ENCODE measurements at regions not wholly inside any gene's neighbourhood (a gene's known extent, or its start where the extent isn't known, plus 50 kb on each side); places are given as distances from the start of the nearest gene placed in this dataset.
"Not testable (repeated sequence)": the region's sequence is repeated elsewhere in the genome, so short reads cannot be mapped to it uniquely, and the experiment has no call there.

DNA sequence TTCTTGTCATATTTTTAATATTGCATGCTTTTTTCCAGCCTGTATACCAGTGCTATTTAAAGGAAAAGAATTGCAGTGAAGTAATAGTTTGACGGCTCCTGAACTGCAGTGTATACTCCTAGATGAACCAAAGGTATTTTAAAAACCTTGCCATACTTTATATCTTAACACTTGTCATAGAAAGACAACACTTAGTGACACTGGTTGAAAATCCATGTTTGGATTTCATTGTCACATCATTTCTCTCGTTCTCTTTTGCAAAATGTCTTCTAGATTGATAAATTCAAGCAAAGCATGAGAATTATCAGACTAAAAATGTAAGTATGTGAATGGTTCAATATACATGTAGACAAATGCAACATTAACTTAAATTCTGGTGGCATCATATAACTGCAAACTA is 1293.9 kb downstream of the PCDH9 start:
- no peak for DNase-seq

DNA sequence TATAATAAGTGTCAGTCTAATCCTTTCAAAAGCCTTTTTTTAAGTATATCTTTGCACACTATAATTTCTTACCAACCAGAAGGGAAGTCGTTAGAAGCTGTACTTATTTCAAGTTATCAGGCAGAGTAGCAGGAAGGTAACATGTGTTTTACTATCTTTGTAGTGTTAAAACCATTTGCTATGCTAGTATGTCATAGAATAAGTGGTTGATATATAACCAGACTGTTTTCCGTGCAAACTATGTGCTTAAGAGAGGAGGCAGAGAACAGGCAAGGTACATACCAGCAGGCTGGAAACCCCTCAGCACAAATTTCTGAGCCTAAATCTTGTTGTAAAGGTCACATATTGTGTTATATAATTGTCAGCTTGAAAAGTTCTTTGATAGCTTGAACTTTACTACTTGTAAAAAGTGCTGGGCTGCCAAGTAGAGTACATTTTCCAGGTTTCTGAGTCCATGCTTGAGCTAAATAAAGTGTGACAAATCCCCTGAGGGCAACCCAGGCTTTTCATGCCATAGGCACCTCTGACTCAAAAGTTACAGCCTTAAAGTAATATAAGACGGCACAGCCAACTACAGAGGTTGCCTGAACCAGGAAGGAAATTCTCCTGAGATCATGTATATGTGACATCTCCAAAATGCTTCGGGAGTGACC is 1297.4 kb downstream of the PCDH9 start:
- no peak for DNase-seq

DNA sequence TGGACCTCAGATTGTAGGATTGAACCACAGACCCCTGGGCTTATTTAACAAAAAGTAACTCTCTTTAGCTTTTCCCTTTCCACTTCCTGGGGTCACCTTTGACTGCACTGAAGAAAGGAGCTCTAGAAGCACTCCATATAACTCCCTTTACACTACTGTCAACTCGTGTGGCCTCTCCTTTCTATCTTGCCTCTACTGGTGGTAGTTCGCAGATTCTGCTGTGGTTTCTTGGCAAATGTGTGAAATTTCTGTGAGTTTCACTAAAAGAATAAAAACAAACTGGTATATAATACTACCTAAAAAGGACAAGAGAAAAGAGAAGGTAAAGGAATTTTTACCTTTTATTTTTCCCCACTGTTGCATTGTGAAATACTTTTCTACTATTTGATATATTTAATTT is 1298.1 kb downstream of the PCDH9 start:
- no peak for DNase-seq

DNA sequence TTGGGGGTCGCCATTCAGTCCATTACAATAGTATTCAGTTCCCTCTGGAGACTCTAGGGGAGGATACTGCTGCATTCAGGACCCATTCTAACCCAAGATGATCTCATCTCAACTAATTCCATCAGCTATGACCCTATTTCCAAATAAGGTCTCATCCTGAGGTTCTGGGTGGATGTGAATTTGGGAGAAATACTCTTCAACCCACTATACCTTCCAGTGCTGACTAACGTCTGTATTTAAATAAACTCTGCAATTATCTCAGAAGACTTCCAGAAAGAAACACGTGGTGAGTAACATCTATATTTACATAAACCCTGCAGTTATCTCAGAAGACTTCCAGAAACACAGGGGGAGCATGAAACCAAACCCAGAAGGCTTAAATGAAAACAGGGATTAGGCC is 1300.7 kb downstream of the PCDH9 start:
- no peak for DNase-seq

DNA sequence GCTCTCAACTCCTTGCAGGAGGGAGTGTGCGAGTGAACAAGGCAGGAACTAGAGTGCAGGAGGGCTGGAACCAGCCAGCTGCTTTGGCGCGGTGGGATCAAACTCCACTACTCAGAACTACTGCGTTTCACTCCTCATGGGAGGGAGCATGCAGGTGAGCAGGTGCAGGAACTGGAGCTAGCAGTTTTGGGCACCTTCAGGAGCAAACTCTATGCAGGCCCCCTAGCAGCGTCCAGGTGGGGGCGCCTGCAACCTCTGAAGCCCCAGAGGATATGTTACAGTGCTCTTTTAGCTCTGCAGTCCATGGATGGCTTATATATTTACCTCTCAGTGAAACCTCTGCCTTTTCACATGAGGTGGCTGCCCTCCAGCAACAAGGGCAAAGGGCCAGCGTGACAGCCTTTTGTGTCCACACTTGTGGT is 1303.4 kb downstream of the PCDH9 start:
- no peak for DNase-seq

DNA sequence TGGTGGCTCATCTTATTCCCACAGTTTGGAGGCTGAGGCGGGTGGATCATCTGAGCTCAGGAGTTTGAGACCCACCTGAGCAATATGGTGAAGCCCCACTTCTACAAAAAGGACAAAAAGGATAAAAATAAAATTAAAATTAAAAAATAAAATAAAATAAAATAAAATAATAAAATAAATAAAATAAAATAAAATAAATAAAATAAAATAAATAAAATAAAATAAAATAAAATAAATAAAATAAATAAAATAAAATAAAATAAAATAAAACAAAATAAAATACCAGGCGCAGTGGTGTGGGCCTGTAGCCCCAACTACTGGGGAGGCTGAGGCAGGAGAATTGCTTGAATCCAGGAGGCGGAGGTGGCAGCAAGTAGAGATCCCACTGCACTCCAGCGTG is 1307.3 kb downstream of the PCDH9 start:
- not testable (repeated sequence) for DNase-seq

DNA sequence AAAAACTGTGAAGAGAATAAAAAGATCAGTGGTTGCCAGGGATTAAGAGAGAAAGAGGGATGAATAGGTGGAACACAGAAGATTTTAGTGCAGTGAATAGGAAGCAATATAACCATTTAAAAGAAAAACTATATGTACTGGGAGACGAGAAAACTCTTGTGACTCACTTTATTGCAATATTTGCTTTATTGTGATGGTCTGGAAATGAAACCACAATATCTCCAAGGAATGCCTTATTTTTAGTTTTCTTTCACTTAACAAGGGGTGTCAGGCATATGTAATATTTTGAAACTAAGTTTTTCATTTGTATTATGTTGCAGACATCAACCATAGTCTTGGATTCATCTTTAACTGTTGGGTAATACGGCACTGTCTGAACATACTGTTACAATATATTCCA is 1308.2 kb downstream of the PCDH9 start:
- DNase-seq: no peak

DNA sequence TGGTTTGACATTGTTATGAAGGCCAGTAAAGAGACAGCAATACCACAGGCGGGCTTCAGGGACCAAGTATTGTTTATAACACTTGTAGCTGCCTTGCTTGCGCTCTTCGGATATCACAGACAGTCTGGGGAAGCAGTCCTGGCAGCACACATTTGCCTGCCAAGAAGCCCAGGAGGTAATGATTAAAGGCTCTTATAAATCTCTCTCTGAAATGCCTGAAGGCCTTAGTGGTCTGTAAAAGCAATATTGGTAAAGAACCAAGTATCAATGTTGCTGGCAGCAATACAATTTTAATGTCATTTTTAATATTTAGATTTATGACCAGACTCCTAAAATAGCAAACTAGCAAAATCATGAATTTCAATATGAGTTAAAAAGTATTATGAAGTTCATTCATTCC is 1312.4 kb downstream of the PCDH9 start:
- DNase-seq: no peak

DNA sequence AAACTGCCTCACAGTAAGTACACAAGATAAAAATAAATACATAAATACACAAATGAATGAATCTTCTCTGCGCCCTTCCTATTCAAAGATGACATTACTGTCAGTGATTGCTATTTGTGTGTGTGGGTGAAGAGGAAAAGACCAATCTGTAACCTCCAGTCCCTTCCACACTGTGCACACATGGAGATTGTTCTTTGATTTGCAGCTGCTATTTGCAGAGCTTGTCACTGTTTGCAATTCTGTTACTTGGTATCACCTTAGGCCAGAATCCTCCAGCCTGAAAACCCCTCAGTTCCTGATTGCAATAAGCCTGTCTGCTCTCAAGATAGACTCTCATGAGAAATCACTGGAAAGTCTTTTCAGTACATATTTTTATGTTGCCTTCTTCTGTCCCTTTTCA is 1314.9 kb downstream of the PCDH9 start:
- DNase-seq: no peak

DNA sequence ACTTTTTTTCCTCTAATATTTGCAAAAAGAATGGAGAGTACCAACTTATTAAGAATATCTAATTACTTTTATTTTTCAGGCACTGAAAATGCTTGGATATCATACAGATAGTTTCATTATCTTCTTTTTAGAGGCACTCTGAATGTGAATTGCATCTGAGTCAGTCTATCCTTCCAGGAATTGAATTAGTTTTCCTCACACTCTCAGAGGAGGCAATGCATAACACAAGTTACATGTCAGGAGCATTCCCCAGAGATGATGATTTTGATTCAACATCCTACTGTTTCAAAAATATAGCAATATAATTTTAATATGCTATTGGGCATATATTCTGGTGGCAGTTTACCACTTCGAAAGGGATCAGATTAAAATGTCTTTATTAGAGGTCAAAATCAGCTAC is 1315.4 kb downstream of the PCDH9 start:
- no peak for DNase-seq

DNA sequence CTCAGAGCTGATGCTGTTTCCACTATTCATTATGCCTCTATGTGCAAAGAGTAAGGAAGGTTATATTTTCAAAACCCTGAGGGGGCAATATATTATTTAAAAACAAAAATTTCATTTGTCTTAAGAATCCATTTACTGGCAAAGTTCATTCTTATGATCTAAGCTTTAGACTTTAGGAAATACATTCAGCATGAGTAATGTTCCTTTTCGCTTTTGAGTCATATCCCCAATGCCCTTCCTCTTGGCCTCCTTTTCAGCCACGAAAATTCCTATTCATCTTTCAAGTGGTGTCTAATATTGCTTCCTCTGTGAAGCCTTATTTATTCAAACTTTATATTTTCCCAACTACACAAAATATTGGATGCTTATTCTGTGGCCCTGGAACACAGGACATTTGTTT is 1317.0 kb downstream of the PCDH9 start:
- no peak for DNase-seq

DNA sequence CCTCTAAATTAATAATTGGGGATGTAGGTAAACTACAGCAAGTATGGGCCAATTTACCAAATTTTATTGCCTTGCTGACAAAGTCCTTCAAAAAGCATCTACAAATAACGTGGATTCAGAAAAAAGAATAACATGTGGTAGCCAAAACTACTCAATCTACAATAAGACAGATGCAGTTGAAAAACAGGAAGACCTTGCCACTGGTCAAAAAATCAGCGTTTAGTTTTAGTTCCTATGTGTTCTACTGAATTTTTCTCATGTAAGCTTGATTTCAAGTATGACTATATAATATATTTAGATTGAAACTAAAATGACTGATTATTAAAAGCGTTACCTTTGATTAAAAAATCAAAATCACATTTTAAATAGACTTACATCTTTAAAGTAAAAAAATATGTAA is 1317.6 kb downstream of the PCDH9 start:
- no peak for DNase-seq

DNA sequence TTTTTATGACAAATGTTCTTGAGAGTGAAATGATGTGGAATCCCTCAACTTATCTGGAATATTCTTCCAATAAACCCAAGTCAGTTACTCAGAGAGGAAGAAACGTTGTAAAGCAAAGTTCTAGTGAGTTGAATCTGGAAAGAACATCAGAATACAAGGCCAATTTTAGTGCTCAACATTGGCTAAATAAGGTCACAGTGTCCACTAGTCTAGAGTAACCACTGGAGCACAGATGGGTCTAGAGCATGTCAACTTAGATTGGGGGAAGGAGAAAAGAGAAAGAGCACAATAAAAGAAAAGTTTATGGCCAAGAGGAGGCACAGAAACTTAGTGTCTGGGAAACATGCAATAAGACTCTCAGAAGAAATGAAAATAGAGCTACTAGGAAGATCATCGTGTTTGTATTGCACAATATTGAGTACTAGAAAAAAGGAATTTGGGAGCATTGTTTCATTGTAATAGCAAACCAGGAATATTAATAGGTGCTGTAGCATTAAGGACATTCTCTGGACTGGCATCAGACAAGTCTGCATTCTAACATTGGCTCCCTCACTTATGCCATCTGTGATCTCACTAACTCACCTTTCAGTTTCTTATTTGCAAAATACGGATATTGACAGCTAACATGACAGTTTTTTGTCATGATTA is 1318.5 kb downstream of the PCDH9 start:
- no peak for DNase-seq

DNA sequence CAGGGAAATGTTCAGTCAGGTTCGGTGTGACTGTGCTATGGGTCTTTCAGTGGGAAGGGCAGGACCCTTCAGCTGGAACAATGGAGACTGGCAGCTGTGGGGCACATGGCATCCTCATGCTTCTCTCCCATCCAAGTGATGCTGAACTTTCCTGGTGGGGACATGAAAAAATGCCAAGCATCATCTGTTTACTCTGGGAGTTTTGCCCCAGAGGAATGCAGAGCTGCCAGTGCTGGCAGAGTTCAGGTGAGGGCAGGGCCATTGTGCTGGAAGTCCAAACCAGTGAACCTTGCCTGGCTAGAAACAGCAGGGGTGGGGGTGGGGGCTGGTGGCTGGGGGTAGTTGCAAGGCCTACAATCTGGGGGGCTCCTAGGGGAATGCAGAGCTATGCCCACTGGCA is 1320.6 kb downstream of the PCDH9 start:
- DNase-seq: no peak

DNA sequence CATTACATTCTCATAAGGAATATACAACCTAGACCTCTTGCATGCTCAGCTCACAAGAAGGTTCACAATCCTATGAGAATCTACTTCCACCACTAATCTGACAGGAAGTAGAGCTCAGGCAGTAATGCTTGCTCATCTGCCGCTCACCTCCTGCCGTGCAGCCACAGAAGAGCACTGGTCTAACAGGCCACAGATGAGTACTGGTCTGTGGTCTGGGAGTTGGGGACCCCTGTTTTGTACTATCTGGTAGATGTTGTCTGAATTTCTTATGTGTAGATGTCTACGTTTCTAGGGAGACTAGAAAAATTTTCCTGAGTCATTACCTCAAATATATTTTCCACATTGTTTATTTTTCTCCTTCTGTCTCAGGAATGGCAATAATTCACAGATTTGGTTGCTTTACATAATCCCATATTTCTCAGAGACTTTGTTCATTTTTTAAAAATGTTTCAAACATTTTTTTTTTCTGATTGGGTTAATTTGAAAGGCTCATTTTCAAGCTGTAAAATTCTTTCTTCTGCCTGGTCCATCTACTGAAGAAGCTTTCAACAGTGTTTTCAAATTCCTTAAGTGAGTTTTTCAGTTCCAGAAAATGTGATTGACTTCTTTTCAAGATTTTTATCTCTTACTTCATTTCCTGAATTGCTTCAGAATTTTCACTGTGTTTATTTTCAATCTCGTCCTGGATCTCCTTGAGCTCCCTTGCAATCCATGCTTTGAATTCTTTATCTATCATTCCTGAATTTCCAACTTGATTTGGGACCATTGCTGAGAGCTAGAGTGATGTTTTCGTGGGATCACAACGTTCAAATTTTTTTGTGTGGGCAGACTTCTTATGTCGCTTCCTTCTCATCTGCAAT is 1322.2 kb downstream of the PCDH9 start:
- no peak for DNase-seq

DNA sequence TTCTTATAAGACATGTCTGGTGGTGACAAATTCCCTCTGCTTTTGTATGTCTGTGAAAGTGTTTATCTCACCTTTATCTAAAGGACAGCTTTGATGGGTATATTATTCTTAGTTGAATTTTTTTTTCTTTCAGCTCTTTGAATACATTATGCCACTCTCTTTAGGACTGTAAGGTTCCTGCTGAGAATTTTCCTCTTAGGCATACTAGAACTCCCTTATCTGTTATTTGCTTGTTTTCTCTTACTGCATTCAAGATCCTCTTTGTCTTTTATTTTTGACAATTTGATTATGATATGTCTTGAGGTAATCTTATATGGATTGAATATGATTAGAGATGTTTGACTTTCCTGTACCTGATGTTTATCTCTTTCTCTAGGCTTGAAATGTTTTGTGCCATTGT is 1328.4 kb downstream of the PCDH9 start:
- no peak for DNase-seq

DNA sequence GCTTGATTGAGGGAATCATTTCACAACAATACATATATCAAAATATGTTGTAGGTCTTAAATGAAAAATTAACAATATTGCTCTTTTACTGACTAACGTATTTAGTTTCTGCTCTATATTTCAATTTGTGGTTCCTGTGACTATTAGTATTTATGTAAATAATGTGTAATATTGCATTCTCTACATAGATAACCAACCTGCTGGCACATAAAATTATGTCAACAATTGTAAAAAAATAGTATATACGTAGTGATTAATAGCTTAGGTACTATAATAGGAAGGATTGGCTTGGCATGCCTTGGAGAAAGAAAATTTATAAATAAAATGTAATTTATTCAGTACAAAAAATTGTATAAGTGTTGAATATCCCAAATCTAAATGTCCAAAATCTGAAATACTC is 1336.1 kb downstream of the PCDH9 start:
- DNase-seq: no peak

DNA sequence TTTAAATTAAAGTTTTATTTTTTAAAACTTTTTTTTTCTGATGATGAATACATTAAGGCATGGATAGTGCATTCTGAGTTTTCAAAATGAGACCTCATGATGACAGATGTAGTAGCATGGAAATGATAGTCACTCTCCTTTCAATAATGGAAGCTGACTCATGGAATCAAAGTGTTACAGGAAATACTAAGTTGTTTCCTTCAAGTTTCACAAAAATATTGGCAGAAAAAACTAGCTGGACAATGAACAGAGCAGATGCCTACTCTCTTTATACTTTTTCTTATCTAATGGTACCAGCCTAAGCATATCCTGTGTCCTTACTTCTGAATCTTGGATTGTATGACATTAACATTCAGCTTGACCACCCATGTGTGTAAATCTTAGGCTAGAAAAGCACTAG is 1337.3 kb downstream of the PCDH9 start:
- no peak for DNase-seq

DNA sequence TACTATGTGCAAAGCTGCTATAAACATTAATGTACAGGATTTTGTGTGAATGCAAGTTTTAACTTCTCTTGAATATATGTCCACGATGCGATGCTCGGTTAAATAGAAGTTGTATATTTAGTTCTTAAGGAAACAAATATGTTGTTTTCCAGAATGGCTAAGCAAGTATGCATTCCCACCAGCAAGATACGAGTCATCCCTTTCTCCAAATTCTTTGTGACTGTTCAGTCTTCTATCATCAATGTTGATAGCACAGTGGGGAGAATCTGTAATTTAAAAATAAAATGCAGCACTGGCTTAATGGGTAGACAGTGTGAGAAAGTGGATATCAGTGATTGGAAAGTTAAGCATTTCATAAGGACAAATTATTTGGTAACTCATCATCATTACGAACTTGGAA is 1340.8 kb downstream of the PCDH9 start:
- DNase-seq: no peak

DNA sequence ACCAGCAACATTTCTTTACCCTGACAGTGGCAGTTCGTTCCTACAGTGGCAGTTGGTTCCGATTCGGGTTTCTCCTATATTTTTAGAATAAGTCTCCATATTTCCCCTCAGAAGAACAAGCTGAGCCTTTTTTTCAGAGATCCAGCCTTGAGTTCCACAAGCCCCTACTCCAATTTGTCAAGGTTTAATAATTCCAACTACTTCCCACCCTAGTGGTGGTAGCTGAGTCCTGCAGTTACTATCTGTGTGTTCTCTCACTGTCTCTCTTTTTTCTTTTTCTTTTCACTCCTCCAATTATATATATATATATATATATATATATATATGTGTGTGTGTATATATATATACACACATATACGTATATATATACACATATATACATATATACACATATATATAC is 1347.3 kb downstream of the PCDH9 start:
- no peak for DNase-seq

DNA sequence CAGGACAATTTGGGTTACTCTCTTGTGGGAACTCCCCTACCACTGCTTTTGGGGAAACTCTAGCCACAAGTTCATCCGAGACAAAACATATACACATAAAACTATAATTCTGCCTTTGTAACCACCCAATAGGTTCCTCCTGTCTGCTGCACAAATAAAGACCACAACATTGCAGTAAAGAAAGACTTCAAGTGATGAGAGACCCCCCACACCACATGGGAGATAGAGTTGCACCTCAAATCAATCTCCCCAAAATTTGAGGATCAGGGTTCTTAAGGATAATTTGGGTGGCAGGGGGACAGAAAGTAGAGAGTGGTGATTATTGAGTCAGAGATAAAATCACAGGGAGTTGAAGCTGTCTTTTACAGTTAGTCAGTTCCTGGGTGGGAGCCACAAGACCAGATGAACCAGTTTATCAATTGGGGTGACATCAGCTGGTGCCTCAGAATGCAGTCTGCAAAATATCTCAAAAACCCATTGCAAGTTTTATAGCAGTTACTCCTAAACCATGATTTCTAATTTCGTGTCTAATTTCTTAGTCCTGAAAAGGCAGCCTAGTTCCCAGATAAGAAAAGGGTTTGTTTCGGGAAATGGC is 1348.5 kb downstream of the PCDH9 start:
- DNase-seq: no peak

DNA sequence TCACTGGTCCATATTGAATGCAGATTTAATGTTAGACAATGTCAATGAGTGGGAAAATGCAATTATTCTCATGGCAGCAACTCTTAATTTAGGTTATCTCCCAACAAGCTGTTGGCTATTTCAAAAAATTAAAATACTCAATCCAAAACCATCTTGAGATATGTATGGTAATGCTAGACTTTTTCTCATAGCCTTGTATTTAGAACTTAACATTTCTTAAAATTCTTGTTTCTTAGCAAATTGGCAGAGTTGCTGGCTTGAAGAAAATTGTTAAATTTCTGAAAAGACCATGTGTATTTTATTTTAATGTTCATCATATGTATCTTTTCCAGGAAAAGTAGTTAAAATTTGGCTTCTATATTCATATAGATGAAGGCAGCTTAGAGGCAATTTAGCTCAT is 1355.1 kb downstream of the PCDH9 start:
- no peak for DNase-seq

DNA sequence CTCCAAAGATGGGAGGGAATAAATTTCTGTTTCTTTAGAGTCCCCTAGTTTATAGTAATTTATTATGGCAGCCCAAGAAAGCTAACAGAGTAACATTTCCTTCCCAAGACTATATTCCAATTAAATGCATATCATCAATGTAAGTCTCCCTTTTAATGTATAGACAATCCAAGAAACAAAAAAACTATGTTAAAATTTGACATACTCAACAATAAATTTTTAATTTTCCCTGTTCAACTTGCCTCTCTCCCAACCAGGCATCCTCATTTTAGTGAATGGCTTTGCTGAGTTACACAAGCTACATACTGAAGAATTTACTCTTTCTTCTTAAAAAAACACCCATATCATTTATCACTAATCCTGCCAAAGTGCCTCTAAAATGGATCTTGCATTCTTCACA is 1357.7 kb downstream of the PCDH9 start:
- no peak for DNase-seq

DNA sequence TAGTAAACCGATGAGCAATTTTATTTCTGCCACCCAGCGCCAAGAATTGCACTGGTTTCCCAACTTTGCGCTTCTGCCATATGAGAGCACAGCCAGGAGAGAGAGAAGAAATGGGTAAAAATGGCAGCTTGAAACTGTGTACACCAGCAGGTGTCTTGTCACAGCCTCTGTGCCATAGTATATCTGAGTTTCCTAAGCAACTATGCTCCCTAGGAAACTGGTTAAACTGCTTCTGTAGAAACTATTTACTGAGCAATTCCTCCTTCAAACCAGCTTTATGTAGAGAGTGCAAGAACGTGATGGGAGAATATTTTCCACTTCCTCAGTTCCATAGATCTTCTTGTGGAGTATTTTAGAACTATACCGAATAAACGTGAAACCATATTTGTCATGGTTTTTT is 1361.3 kb downstream of the PCDH9 start:
- no peak for DNase-seq
